HL-60 (cell line): ENCODE measurements at regions not wholly inside any gene's neighbourhood (a gene's known extent, or its start where the extent isn't known, plus 50 kb on each side); places are given as distances from the start of the nearest gene placed in this dataset.

Experiments
- TF ChIP-seq, protein P1 (sequence below): IDR thresholded peaks from one replicate; pipeline ENCODE4 v1.5.1; 2011; ENCODE audit warnings: low read length, control low read depth, inconsistent platforms; ENCODE audit not compliant: insufficient read depth
- TF ChIP-seq, protein P2 (sequence below): IDR thresholded peaks from 2 replicates; pipeline ENCODE4 v1.6.1; 2012; ENCODE audit warnings: low read depth; ENCODE audit not compliant: insufficient replicate concordance

DNA sequence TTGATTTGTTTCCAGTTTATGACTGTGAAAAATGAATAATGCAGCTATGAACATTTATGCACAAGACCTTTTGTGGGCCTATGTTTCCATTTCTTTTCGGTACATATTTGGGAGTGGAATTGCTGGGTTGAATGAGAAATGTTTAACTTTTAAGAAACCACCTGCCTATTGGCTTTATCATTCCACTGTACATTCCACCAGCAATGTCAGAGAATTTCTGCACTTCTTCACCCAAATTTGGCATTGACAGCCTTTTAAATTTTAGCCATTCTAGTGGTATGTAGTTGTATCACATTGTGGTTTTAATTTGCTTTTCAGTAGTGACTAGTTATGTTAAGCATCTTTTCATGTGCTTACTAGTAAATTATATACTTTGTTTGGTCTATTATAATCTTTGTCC lies 317.0 kb upstream of the TMTC1 start:
- TF ChIP-seq, protein P1, sequence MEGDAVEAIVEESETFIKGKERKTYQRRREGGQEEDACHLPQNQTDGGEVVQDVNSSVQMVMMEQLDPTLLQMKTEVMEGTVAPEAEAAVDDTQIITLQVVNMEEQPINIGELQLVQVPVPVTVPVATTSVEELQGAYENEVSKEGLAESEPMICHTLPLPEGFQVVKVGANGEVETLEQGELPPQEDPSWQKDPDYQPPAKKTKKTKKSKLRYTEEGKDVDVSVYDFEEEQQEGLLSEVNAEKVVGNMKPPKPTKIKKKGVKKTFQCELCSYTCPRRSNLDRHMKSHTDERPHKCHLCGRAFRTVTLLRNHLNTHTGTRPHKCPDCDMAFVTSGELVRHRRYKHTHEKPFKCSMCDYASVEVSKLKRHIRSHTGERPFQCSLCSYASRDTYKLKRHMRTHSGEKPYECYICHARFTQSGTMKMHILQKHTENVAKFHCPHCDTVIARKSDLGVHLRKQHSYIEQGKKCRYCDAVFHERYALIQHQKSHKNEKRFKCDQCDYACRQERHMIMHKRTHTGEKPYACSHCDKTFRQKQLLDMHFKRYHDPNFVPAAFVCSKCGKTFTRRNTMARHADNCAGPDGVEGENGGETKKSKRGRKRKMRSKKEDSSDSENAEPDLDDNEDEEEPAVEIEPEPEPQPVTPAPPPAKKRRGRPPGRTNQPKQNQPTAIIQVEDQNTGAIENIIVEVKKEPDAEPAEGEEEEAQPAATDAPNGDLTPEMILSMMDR: no peak
- TF ChIP-seq, protein P2, sequence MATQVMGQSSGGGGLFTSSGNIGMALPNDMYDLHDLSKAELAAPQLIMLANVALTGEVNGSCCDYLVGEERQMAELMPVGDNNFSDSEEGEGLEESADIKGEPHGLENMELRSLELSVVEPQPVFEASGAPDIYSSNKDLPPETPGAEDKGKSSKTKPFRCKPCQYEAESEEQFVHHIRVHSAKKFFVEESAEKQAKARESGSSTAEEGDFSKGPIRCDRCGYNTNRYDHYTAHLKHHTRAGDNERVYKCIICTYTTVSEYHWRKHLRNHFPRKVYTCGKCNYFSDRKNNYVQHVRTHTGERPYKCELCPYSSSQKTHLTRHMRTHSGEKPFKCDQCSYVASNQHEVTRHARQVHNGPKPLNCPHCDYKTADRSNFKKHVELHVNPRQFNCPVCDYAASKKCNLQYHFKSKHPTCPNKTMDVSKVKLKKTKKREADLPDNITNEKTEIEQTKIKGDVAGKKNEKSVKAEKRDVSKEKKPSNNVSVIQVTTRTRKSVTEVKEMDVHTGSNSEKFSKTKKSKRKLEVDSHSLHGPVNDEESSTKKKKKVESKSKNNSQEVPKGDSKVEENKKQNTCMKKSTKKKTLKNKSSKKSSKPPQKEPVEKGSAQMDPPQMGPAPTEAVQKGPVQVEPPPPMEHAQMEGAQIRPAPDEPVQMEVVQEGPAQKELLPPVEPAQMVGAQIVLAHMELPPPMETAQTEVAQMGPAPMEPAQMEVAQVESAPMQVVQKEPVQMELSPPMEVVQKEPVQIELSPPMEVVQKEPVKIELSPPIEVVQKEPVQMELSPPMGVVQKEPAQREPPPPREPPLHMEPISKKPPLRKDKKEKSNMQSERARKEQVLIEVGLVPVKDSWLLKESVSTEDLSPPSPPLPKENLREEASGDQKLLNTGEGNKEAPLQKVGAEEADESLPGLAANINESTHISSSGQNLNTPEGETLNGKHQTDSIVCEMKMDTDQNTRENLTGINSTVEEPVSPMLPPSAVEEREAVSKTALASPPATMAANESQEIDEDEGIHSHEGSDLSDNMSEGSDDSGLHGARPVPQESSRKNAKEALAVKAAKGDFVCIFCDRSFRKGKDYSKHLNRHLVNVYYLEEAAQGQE: no peak
